HG03135 (cell line): ENCODE measurements at regions not wholly inside any gene's neighbourhood (a gene's known extent, or its start where the extent isn't known, plus 50 kb on each side); places are given as distances from the start of the nearest gene placed in this dataset.
"Not testable (repeated sequence)": the region's sequence is repeated elsewhere in the genome, so short reads cannot be mapped to it uniquely, and the experiment has no call there.

Experiments
- ATAC-seq: cut with Tn5 transposase; IDR thresholded peaks from one replicate; pipeline ENCODE4 v1.9.1; 2021; ENCODE audit warnings: mild to moderate bottlenecking, moderate library complexity; ENCODE audit not compliant: unreplicated experiment

GRCh38 chr1:229710746-229711145, 84.7 kb downstream of the URB2 start:
- ATAC-seq: no peak

GRCh38 chr1:229714306-229714705, 88.3 kb downstream of the URB2 start:
- ATAC-seq: no peak

GRCh38 chr1:229714964-229715603, 89.0 kb downstream of the URB2 start:
- no peak for ATAC-seq

GRCh38 chr1:229716069-229716468, 90.0 kb downstream of the URB2 start:
- no peak for ATAC-seq

- ATAC-seq: no peak
These were observed 90.7 kb downstream of the URB2 start for GRCh38 chr1:229716704-229717103.

GRCh38 chr1:229717786-229718576, 91.9 kb downstream of the URB2 start:
- ATAC-seq: no peak

GRCh38 chr1:229726061-229726460, 100.0 kb downstream of the URB2 start:
- no peak for ATAC-seq

GRCh38 chr1:229729916-229730315, 103.9 kb downstream of the URB2 start:
- ATAC-seq: no peak

GRCh38 chr1:229730573-229730972, 104.5 kb downstream of the URB2 start:
- no peak for ATAC-seq

- ATAC-seq: no peak
These were observed 106.0 kb downstream of the URB2 start for GRCh38 chr1:229732061-229732460.

- no peak for ATAC-seq
These were observed 110.3 kb downstream of the URB2 start for GRCh38 chr1:229736376-229736775.

- not testable (repeated sequence) for ATAC-seq
These were observed 116.6 kb downstream of the URB2 start for GRCh38 chr1:229742614-229743013.

- no peak for ATAC-seq
These were observed 123.9 kb downstream of the URB2 start for GRCh38 chr1:229749992-229750391.

GRCh38 chr1:229751610-229752009, 125.6 kb downstream of the URB2 start:
- no peak for ATAC-seq

GRCh38 chr1:229752679-229753078, 126.6 kb downstream of the URB2 start:
- no peak for ATAC-seq

GRCh38 chr1:229753764-229754551, 127.9 kb downstream of the URB2 start:
- ATAC-seq: no peak

- ATAC-seq: no peak
These were observed 130.6 kb downstream of the URB2 start for GRCh38 chr1:229756666-229757065.

GRCh38 chr1:229757226-229757625, 131.2 kb downstream of the URB2 start:
- no peak for ATAC-seq

- no peak for ATAC-seq
These were observed 132.3 kb downstream of the URB2 start for GRCh38 chr1:229758101-229759036.

GRCh38 chr1:229759037-229759435, 133.0 kb downstream of the URB2 start:
- ATAC-seq: no peak

- ATAC-seq: no peak
These were observed 133.5 kb downstream of the URB2 start for GRCh38 chr1:229759586-229759985.
